HG03175 (cell line): ENCODE measurements at regions not wholly inside any gene's neighbourhood (a gene's known extent, or its start where the extent isn't known, plus 50 kb on each side); places are given as distances from the start of the nearest gene placed in this dataset.

Experiments used
- ATAC-seq: cut with Tn5 transposase; IDR thresholded peaks from one replicate; pipeline ENCODE4 v1.9.1; 2021; ENCODE audit warnings: mild to moderate bottlenecking, moderate library complexity; ENCODE audit not compliant: unreplicated experiment

DNA sequence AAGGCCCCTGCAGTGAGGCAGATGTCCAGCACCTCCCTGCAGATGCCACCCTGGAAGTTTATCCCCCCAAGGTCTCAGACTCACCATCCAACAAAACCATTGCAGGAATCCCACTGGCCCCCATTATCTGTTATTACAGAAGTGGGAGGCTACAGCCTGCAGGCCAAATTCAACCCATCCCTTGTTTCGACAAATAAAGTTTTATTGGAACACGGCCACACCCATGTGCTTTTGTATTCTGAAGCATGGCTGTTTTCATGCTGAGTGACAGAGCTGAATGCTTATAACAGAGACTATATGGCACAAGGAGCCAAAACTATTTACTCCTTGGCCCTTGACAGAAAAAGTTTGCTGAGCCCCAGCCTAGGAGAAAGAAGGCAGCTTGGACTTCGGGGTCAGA is 428.8 kb downstream of the CDK5RAP2 start:
- no peak for ATAC-seq

DNA sequence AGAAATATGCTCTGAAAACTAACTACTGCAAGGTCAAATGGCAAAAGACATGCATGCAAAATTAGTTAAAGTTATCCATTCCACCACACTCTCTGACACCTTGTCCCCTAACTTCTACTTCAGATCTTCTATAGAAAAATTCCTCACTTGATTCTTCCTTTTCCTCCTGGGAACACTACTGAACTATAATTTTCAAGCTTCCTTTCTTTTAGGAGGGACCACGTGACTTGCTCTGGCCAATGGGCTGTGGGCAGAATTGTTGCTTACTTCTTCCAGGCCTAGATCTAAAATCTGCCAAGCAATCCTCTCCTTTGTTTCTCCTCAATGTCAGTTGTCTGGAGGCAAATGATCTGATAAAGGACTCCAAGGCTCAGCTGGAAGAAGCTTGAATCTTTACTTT is 441.0 kb downstream of the CDK5RAP2 start:
- ATAC-seq: no peak

DNA sequence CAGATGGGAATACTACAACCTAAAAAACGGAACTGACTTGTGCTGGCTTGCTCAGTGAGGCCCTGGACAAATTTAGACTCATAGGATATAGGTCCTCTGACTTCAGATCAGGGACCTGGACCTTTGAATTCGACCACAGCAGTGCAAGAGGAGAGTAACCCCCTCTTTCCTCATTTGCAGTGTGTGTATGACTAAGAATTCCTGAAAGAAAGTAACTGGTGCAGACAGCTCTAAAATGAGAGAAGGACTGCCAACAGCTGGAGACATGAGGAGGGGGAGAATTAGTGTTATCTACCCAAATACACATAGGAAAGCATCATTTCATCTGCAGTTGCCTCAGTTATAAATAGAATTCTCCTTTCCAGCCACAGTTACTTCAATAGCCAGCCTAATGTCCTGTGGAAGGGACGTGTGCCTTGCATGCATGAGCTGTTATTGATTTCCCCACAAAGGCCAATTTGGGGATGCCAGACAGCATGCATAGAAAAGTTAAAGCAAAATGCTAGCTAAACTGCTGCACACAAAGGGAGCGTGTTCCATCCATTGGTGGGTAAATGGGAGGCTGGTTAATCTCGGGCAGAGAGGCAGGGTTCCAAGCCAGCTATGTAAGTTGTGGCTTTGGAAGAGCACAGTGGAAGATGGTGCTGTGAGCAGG is 442.7 kb downstream of the CDK5RAP2 start:
- no peak for ATAC-seq

DNA sequence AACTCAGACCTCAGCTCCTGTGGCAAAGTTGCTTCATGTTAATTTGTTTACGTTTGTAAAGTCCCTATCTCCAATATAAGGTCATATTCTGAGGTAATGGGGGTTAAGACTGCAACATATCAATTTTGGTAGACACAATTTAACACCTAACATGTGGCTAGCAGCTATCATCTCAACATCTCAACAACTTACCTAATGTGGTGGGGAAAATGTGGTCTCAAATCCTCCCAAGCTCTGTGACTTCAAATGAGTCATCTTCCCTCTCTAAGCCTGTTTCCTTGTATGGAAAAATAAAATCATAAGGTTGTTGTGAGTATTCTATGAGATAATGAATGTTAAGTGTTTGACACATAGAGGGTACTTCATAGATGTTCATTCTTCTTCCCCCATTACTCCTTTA is 443.3 kb downstream of the CDK5RAP2 start:
- no peak for ATAC-seq

DNA sequence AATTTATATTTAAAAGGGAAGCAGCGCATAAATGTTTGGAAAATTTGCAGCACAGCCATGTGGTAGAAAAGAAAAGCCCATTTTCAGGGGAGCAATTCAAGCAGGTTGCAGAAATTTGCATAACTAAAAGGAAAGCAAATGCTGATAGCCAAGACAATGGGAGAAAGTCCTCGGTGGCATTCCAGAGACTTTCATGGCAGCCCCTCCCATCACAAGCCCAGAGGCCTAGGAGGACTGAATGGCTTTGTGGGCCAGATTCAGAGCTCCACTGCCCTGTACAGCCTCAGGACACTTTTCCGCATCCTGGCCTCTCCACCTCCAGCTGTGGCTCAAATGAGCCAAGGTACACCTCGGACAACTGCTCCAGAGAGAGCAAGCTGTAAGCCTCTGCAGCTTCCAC is 462.9 kb downstream of the CDK5RAP2 start:
- no peak for ATAC-seq

DNA sequence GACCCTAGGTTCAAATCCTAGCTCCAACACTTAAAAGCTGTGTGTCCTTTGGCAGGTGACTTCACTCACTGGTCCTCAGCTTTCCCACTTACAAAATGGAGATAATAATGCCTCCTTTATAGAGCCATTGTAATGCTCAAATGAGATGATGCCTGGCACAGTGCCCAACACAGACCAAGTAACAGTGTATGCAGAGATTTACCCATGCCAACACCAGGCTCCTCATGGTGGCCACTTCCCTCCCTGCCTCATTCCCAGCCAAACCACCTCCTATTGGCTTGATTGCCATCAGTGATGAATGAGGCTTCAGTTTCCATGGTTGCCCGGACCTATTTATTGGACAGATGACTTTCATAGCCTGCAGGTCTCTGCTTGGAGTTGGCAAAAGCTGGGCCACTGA is 469.4 kb downstream of the CDK5RAP2 start:
- ATAC-seq: no peak

DNA sequence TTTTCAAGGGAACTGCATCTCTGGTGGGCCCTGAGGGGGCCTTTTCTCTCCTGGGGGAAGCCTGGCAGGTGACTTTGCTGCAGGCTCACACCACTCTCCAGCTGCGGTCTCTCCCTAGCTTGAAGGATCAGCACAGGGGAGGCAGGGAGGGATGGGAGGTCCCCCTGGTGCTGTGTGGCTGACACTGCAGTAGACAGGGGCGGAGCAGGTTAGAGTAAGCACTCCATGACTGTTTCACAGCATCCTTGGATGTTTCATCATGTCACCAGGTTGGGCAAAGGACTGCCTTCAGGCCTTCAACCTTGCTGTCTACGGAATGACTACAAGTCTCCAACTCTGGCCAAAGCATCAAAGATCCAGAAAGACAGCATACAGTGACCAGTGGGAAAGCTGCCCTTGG is 470.7 kb downstream of the CDK5RAP2 start:
- ATAC-seq: no peak

DNA sequence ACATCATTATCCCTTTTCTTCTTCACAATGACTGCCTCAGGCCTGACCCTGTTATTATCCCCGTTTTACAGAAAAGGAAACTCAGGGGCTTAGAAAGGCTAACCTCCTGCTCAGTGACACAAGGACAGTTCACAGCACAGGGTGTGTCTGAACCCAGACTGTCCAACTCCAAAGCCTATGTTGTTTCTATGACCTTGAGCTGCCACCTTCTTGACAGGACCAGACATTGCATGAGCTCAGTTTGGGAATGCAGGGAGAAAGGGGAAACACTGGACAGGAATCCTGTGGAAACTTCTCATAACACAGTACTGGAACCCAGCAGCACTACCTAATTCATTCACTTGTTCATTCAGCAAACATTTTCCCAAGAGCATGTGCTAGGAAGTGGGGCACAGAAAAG is 472.8 kb downstream of the CDK5RAP2 start:
- ATAC-seq: no peak

DNA sequence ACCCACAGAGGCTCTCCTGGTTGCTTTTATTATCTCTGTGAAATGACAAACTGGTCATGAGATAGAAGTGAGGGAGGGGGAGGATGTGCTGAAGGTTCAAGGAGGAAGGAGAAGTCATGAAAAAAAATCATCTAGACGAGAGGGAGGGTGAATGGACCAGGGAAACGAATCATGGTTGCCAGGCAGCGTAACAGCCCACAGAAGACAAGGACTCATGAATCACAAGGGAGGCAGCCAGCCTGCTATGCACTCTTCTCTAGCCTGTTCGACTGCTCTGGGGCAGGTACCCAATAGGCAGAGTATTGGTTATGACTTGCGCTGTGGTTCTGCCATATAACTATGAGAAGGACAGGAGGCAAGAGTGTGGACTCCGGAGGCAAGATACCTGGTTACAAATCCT is 475.2 kb downstream of the CDK5RAP2 start:
- ATAC-seq: no peak

DNA sequence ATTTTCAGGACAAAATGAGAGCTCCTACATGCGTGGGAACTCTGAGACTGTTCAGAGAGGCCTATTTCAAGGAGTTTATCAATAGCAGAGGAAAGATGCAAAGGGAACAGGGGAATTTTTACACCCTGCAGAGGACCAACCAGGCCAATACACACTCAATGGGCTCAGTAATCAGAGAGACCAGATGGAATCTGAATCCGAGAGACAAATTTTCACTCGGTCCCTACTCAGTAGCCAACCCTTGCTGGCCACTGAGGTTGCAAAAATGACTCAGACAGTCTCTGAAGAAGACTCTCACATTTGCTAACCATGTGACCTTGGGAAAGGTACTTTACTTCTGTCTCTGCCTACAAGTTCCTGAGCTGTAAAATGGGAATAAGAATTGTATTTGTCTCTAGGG is 479.4 kb downstream of the CDK5RAP2 start:
- no peak for ATAC-seq

DNA sequence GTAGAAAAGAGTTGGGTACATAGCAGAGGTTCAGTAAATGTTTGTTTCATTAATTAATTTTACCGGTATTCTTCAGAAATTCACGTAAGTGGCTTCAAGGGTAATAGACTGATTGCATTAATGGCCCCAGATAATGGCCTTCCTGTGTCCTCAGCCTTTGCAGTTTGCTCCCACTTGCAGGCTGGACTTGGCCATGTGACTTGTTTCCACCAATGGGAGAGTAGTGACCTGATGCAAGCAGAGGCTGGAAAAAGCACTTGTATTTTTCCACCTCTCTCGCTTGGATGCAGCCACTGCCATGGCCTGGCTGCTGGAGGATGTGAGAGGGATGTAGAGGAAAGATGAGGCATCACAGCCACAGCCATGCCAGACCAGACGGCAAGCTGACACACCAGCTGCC is 480.9 kb downstream of the CDK5RAP2 start:
- no peak for ATAC-seq

DNA sequence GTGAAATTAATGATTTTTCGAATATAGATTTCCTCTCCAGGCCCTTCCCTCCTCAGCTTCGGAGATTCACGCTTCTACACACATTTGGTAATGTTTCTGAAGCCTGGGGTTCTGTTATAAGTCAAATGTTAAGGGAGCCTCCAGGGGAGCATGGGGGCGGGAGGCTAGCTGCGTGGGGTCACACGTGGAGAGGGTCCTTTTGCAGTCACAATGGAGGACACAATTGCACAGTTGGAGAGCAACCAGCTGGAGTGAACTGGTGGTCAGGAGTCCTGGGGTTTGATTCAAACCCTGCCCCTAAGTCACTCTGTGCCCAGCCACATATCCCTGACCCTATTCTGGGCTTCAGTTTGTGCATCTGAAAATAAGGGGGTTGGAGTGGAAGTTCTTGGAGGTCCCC is 481.4 kb downstream of the CDK5RAP2 start:
- ATAC-seq: no peak

DNA sequence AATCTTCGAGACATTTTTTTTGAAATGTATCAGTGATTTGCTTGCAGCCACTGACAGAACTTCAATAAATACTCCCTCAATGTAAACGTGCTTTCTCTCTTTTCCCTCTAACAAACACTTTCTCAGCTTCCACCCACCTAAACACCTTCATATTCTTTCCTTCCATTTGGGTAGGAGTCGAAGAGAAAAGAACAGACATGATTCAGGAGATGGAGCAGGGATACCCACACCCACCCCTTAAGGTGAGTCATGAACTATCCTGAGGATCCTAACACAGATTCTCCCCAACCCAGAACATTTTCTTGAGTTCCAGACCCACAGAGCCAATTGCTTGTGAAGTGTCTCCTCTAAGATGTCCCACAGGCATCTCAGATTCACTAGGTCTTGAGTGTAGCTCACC is 488.8 kb downstream of the CDK5RAP2 start:
- ATAC-seq: no peak

DNA sequence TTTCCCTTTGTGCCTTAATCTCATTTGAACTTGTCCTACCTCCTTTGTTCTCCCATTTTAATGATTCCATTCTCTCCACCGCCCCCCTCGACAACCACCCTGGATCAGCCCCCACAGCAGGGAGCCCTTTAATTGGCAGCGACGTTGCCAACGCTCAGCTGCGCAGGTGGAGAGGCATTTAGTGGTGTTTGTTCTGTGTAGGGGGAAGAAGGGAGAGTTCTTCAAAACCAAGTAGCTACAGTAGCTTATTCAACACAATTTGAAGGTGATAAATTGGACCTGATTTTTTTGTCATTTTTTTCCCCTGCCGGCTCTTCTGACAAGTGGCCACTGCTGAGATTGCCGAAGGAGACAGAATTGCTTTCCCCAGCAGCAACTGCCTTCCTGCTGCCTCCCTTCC is 499.1 kb downstream of the CDK5RAP2 start:
- no peak for ATAC-seq

DNA sequence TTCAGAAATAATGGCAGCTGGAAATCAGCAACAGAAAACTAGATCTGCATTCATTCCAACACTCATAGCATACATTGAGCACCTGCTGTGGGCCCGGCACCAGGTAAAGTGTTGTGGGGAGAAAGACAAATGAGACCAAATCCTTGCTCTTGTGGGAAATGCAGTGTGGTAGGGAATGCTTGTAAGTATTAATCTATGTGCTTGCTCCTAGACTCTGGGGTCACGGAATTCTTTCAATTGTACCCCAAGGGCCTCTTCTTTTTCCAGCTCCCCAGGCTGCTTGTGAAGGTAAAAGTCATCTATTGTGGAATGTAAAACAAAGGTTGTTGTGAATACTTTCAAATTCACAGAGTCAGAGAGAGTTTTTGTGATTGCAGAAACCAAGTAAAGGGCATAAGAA is 501.9 kb downstream of the CDK5RAP2 start:
- no peak for ATAC-seq

DNA sequence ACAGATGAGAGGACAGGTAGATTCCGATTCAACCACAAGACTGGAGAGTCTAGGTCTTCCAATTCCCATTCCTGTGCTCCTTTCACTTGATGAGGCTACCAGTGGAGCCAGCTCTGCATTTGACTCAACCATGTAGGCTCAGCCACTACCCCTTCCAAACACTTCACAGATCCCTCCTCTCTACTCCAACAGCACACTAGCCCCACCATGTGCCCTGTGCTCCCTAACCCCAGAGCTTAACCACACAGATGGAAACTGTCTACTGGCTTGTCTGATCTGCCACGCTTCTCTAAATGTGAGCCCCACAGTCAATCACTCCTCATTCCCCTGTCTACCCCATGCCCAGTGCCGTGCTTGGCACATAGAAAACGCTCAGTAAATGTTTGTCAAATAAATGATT is 508.2 kb downstream of the CDK5RAP2 start:
- ATAC-seq: no peak

DNA sequence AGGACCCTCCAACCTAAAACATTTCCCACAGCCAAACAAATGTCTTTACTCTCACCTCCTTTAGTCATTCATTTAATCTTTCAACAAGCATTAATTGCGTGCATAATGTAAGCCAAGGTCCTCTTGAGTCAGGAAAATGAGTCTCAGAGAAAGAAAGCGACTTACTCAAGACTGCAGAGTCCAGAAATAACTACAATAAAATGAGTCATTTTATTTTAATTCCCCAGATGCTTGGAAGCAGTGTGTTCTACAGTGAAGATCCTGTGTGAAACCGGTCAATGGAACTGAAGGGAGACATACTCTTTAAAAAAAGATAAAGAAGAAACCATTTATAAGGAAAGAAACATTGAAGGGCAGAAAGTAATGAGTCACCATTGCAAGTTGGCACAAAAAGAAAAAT is 513.7 kb downstream of the CDK5RAP2 start:
- no peak for ATAC-seq

DNA sequence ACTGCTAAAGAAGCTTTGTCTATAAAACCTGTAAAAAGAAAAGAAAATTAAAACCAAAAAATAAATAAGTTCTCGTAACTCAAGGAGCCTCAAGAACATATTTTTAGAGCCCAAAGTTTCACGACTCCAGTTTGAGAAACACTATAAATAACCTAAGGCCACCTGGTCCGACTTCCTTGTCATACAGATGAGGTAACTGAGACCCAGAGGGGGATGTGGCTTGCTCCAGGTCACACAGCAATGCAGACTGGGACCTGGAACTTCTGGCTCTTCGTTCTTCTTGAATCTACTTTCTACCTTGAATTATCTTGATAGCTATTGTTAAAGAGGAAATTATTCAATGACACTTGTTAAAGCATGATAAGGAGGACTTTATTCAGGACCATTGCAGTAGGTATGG is 514.8 kb downstream of the CDK5RAP2 start:
- ATAC-seq: no peak

DNA sequence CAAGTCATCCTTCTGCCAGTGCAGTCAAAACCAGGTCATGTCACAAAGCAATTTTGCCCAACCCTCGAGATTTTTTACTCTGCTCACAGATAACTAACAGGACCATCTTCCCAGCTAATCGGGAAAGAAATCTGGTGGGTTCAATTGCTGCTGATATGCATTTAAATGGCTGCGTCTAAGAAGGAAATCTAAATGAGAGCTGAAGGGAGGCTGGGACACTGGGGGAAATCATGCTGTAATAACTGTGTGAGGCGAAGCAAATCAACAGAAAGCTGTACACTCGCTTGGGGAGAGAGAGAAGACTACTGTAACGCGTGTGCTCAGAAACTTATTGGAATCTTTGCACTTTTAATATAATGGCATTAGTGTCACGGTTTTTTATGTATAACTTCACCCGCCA is 535.0 kb downstream of the CDK5RAP2 start:
- ATAC-seq: no peak

DNA sequence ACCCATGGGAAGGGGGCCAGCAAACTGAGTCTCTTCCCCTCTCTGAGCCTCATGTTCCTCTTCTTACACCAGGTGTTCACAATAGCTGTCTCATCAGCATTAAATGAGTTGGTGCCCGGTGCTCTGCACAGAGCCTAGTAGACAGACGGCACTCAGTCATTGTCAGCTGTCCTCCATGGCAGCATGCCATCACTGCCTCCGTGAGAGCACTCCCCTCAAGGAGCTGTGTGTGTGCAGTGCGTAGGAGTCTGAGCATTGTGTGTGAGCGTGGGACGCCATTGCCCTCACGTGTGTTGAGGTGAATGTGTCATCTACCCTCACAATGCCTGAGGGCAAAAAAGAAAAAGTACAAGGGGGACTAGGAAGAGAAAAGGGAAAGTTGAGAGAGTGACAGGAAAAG is 536.5 kb downstream of the CDK5RAP2 start:
- ATAC-seq: no peak

DNA sequence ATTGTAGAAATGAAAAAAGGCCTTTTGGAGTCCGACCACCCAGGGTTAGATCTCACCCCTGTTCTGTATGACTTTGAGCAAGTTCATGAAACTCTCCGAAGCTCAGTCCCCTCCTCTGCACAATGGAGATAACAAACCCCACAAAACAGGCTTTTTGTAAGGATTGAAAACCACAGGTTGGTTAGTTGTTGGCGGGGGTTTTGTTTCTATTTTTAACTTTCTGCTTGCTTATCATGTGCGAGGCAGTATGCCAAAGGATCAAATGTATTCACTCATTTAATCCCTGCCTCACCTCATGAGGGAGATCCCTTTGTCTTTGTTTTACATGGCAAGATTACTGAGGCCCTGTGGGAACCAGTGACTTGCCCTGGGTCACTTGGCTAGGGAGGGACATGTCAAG is 539.1 kb downstream of the CDK5RAP2 start:
- ATAC-seq: no peak

DNA sequence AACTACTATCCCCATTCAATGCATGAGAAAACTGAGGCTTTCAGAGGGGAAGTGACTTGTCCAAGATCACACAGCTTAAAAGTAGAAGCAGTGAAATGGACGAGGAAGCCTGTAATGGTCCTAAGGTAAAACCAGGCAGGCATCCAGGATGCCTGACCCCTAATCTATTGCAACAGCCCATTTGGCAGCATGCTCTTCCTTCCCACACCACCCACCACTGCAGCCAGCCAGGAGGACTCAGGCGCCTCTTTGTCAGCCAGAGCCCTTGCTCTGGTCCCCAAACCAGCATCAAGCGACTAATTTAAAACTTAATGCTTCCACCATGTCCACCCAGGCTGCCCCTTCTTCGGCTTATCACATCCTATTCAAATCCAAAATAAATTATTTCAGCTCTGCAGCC is 541.6 kb downstream of the CDK5RAP2 start:
- no peak for ATAC-seq

DNA sequence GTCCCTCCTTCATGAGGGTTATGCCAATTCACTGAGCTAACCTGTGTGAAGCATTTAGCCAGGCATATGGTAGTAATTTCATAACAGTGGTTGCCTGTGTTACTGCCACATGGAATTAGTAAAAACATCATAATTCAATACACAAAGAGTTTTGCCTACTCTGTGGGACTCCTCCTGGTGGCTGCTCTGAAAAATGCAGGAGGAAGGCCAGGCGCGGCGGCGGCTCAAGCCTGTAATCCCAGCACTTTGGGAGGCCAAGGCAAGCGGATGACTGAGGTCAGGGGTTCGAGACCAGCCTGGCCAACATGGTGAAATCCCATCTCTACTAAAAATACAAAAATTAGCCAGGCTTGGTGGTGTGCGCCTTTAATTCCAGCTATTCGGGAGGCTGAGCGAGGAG is 547.3 kb downstream of the CDK5RAP2 start:
- no peak for ATAC-seq

DNA sequence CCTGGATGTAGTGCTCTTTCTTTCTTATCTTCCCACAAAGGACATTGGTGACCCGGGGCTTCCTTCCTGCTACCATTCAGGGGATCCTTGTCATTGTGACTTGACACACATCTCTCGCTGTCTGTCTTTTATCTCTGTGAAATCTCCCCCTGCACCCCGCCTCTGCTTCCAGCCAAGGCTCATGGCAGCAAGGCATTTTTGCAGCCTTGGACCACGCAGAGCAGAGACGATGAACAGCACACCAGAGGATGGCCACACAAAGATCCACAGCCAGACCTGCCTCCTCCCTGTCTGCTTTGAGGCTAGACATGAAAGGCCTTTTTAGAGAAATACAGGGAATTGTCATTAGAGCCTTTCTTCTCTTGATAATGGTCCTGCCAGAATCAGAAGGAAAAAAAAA is 549.1 kb downstream of the CDK5RAP2 start:
- ATAC-seq: no peak
